ENCODE measurements at regions not wholly inside any gene's neighbourhood (a gene's known extent, or its start where the extent isn't known, plus 50 kb on each side); places are given as distances from the start of the nearest gene placed in this dataset.
"Not testable (repeated sequence)": the region's sequence is repeated elsewhere in the genome, so short reads cannot be mapped to it uniquely, and the experiment has no call there.

- DNase-seq: no peak
These were observed 63.8 kb upstream of the ARHGAP29 start for GRCh38 chr1:94301186-94301585.

DNA sequence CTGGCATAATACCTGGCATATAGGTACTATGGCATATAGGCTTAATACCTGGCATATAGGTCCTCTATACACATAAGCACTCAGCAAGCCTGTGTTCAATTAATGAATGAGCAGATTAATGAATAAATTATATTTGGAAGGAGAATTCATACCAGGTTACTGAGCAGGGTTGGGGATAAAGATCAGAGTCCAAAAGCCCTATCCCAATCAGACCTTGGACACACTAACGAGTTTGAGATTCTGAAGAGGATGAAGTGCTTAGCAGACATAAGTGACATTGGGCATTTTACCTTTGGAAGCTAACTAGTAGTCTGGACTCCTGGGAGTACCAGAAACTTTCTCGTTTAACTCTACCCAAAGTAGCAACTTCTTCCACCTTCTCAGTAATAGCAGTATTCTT, 63.3 kb upstream of the ARHGAP29 start:
- no peak for DNase-seq

DNA sequence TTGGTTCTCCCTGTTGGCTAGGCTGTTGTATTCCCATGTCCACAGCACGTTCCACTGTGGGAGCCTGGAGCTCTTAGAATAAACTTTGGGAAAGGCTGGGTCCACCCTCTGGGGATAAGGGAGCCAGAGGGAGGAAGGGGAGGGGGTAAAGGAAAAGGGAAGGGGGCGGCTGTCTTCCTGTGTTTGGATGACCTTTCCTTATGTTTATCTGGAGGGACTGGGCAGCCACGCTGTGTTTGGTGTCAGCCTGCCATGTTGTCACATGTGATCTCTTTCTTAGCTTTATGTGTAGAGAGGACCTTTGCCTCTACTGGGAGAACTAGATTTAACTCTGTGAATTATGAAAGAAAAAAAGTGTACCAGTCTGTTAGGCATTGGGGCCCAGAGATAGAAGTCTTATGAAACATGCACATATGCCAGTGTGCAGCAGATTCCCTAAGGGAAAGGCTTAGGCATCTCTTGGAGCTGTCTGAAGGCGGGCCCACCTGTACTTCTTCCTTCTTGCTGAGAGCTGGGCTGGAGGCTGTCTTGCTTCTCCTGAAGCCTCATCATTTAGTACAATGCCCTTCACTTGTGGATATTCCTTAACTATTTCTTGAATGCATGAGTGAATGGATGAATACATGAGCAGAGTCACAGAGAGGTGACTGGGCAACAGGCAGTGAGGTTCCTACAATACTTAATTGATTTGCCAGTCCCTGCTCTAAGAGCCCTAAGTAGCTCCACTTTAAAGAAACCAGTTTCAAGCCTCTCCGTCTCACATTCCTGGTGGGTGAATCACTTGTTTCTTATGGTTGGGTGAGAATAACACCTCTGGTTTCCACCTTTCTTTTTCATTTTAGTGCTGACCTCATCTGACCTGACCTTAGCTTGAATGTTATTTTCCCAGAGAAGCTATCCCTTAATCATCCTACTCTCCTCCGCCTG, 62.5 kb upstream of the ARHGAP29 start:
- DNase-seq: no peak

DNA sequence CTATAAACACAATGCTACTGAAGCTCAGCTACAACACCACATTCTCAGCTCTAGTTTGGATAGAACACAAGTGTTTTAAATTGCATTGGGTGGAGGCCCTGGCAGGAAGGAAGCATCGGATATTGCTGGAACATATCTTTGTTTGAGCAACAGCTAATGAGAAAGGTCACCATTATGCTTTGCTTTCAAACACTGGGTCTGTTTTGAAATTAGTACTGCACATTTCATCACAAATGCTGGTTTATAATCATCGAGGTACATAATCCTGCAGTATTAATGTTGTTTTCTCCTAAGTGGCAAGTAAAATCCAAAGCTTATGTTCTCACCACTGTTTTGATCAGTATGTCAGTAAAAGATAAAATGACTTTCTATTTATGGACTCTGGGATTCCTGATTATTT, 61.5 kb upstream of the ARHGAP29 start:
- DNase-seq: no peak

DNA sequence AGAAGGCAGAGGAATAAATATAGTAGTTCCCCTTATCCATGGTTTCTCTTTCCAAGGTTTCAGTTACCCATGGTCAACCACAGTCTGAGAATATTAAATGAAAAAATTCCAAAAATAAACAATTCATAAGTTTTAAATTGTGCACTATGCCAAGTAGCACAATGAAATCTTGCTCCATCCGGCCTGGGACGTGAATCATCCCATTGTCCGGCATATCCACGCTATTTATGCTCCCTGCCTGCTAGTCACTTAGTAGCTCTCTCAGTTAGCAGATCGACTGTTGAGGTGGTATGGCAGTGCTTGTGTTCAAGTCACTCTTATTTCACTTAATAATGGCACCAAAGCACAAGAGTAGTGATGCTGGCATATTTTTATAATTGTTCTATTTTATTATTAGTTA, 58.6 kb upstream of the ARHGAP29 start:
- DNase-seq: no peak

DNA sequence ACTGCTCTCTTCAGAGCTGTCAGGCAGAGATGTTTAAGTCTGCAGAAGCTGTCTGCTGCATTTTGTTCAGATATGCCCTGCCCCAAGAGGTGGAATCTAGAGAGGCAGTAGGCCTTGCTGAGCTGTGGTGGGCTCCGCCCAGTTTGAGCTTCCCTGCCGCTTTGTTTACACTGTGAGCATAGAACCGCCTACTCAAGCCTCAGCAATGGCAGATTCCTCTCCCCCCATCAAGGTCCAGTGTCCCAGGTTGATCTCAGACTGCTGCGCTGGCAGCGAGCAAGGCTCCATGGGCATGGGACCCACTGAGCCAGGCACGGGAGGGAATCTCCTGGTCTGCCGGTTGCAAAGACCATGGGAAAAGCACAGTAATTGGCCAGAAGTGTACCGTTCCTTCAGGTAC, 55.6 kb upstream of the ARHGAP29 start:
- DNase-seq: not testable (repeated sequence)

DNA sequence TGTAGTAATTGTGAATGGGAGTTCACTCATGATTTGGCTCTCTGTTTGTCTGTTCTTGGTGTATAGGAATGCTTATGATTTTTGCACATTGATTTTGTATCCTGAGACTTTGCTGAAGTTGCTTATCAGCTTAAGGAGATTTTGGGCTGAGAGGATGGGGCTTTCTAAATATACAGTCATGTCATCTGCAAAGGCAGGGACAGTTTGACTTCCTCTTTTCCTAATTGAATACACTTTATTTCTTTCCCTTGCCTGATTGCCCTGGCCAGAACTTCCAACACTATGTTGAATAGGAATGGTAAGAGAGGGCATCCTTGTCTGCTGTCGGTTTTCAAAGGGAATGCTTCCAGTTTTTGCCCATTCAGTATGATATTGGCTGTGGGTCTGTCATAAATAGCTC, 51.9 kb upstream of the ARHGAP29 start:
- DNase-seq: not testable (repeated sequence)
